HepG2 (cell line): ENCODE measurements at regions not wholly inside any gene's neighbourhood (a gene's known extent, or its start where the extent isn't known, plus 50 kb on each side); places are given as distances from the start of the nearest gene placed in this dataset.

Experiments used
- ATAC-seq: fragments of 200-7000 bp; cut with Tn5 transposase; 3 replicates; pipeline ENCODE4 v1.9.1; 2020; ENCODE audit warnings: mild to moderate bottlenecking, moderate library complexity
- BruUV-seq: library from RNA; stranded (reverse); fragments of 400-500 nt; replicated peaks from 2 replicates; lab custom pipeline; 2021; lab: Mats Ljungman, UMichigan
- CTCF ChIA-PET: fragments of 300-600 bp; formaldehyde crosslinking; extraction: SDS; loops from one replicate; lab custom pipeline; 2021; ENCODE audit warnings: low total read pairs, inconsistent platforms, low intra/inter-chr PET ratio; lab: Yijun Ruan, JAX
- POLR2A ChIA-PET: fragments of 350-600 bp; sonication (Branson Sonifier 250); formaldehyde crosslinking; loops from one replicate; lab custom pipeline; 2020; ENCODE audit warnings: antibody characterized with exemption, inconsistent platforms; lab: Yijun Ruan, JAX
- DNase-seq: peaks from one replicate; pipeline ENCODE4 v3.0.0-alpha.2; 2015; ENCODE audit warnings: low spot score
- FAIRE-seq: peaks from 3 replicates; lab custom pipeline; 2011; peaks lifted over from hg19 to GRCh38; lab: Jason Lieb, UNC
- H2AFZ ChIP-seq: one replicate; pipeline ENCODE4 v1.6.1; 2011; ENCODE audit warnings: low read length, inconsistent platforms
- H3K27ac ChIP-seq: fragments of 300-600 bp; 3 replicates; pipeline ENCODE4 v1.8.0; 2011; ENCODE audit warnings: mixed run types, mild to moderate bottlenecking, mixed read lengths, low read length, inconsistent platforms; ENCODE audit not compliant: insufficient read depth; ENCODE audit errors: extremely low read length
- H3K27me3 ChIP-seq, 2 experiments: fragments of 200-600 bp in 1 of 2; 2 replicates in 1 of 2; 3 replicates in 1 of 2; pipeline versions ENCODE4 v1.6.0 to v1.8.0; 2011; ENCODE audit warnings: low read length in 2 of 2, mild to moderate bottlenecking in 2 of 2, moderate library complexity in 2 of 2, inconsistent platforms in 1 of 2; ENCODE audit not compliant: insufficient read depth in 2 of 2, control insufficient read depth in 1 of 2
- H3K36me3 ChIP-seq, 2 experiments: fragments of 200-600 bp in 1 of 2; replicated peaks in 1 of 2; 2 replicates in 1 of 2; 3 replicates in 1 of 2; pipeline versions ENCODE4 v1.5.1 to v1.8.0; 2011; ENCODE audit warnings: low read length in 2 of 2, inconsistent platforms in 1 of 2; ENCODE audit not compliant: insufficient read depth in 2 of 2, control insufficient read depth in 1 of 2
- H3K4me1 ChIP-seq: 2 replicates; pipeline ENCODE4 v1.5.1; 2012; ENCODE audit warnings: low read length, inconsistent platforms; ENCODE audit not compliant: insufficient read depth
- H3K4me2 ChIP-seq: 2 replicates; pipeline ENCODE4 v1.6.0; 2011; ENCODE audit warnings: low read depth, low read length, inconsistent platforms
- H3K4me3 ChIP-seq, 3 experiments: fragments of 200-600 bp in 1 of 3; sonication (generic), shearing (Covaris generic) in 1 of 3; replicated peaks in 1 of 3; 2 replicates each; pipeline ENCODE4 v1.5.1; 2011 to 2016; ENCODE audit warnings: low read length in 3 of 3, inconsistent platforms in 2 of 3, low read depth in 2 of 3, mild to moderate bottlenecking in 2 of 3, control low read depth in 1 of 3, mixed read lengths in 1 of 3; ENCODE audit not compliant: insufficient read depth in 1 of 3
- H3K79me2 ChIP-seq: one replicate; pipeline ENCODE4 v1.6.1; 2011; ENCODE audit warnings: low read length, inconsistent platforms; ENCODE audit not compliant: insufficient read depth
- H3K9ac ChIP-seq: 2 replicates; pipeline ENCODE4 v1.6.0; 2011; ENCODE audit warnings: mild to moderate bottlenecking, low read depth, low read length, inconsistent platforms; ENCODE audit not compliant: insufficient read depth
- H3K9me3 ChIP-seq: 2 replicates; pipeline ENCODE4 v1.5.1; 2012; ENCODE audit warnings: mild to moderate bottlenecking, low read length
- H4K20me1 ChIP-seq: 2 replicates; pipeline ENCODE4 v1.6.0; 2011; ENCODE audit warnings: inconsistent platforms, mild to moderate bottlenecking, low read length, moderate library complexity; ENCODE audit not compliant: insufficient read depth
- AHR ChIP-seq: IDR thresholded peaks from 2 replicates; pipeline ENCODE4 v1.6.1; 2018; ENCODE audit warnings: missing genetic modification reagents, missing compliant biosample characterization
- ATF5 ChIP-seq: sonication (generic); formaldehyde crosslinking; IDR thresholded peaks from 2 replicates; pipeline ENCODE4 v1.4.0; 2020; ENCODE audit warnings: mild to moderate bottlenecking, low read depth, missing genetic modification reagents
- BORCS8-MEF2B ChIP-seq: sonication (generic); formaldehyde crosslinking; IDR thresholded peaks from 2 replicates; pipeline ENCODE4 v1.8.0; 2022; ENCODE audit warnings: mild to moderate bottlenecking, missing genetic modification reagents
- FIP1L1 ChIP-seq: fragments of 200-400 bp; formaldehyde crosslinking; IDR thresholded peaks from 2 replicates; pipeline ENCODE4 v1.6.1; 2018; ENCODE audit warnings: low read depth, mild to moderate bottlenecking, low read length, moderate library complexity, borderline replicate concordance; ENCODE audit not compliant: insufficient read depth
- HBP1 ChIP-seq: IDR thresholded peaks from 2 replicates; pipeline ENCODE4 v1.6.1; 2016; ENCODE audit warnings: low read depth, control low read depth
- NFYB ChIP-seq: sonication (generic); formaldehyde crosslinking; IDR thresholded peaks from 2 replicates; pipeline ENCODE4 v1.4.0; 2020; ENCODE audit warnings: missing genetic modification reagents
- NONO ChIP-seq, 2 experiments: fragments of 450-650 bp in 1 of 2; sonication (generic) in 1 of 2; formaldehyde crosslinking in 1 of 2; IDR thresholded peaks in 1 of 2; conservative IDR thresholded peaks in 1 of 2; 2 replicates each; pipeline versions ENCODE4 v1.6.1 to v1.8.0; 2017 to 2022; ENCODE audit warnings: mild to moderate bottlenecking in 1 of 2, missing genetic modification reagents in 1 of 2, moderate library complexity in 1 of 2
- NR3C1 ChIP-seq: sonication (generic); formaldehyde crosslinking; IDR thresholded peaks from 2 replicates; pipeline ENCODE4 v1.4.0; 2020; ENCODE audit warnings: missing genetic modification reagents
- RAD21 ChIP-seq: fragments of 450-650 bp; formaldehyde crosslinking; IDR thresholded peaks from 2 replicates; pipeline ENCODE4 v1.5.0; 2020; ENCODE audit warnings: mild to moderate bottlenecking
- RELA ChIP-seq: sonication (generic); formaldehyde crosslinking; IDR thresholded peaks from 2 replicates; pipeline ENCODE4 v1.4.0; 2020; ENCODE audit warnings: missing genetic modification reagents
- STAT6 ChIP-seq: sonication (generic); formaldehyde crosslinking; IDR thresholded peaks from 2 replicates; pipeline ENCODE4 v1.4.0; 2020; ENCODE audit warnings: missing genetic modification reagents, mild to moderate bottlenecking, borderline replicate concordance
- ZBTB8A ChIP-seq: sonication (generic); formaldehyde crosslinking; IDR thresholded peaks from 2 replicates; pipeline ENCODE4 v1.4.0; 2020; ENCODE audit warnings: mild to moderate bottlenecking, low read depth, missing genetic modification reagents, borderline replicate concordance
- ZNF207 ChIP-seq: fragments of 450-650 bp; IDR thresholded peaks from 2 replicates; pipeline ENCODE4 v1.6.1; 2016; ENCODE audit warnings: antibody characterized with exemption, borderline replicate concordance
- ZNF614 ChIP-seq: IDR thresholded peaks from 2 replicates; pipeline ENCODE4 v1.6.1; 2018; ENCODE audit warnings: missing biosample characterization, missing genetic modification reagents, inconsistent platforms, borderline replicate concordance
- ZNF703 ChIP-seq: sonication (generic); formaldehyde crosslinking; IDR thresholded peaks from 2 replicates; pipeline ENCODE4 v1.5.1; 2020; ENCODE audit warnings: missing genetic modification reagents, mild to moderate bottlenecking, moderate library complexity, borderline replicate concordance
- ZNF724P ChIP-seq: sonication (generic); formaldehyde crosslinking; IDR thresholded peaks from 2 replicates; pipeline ENCODE4 v1.8.0; 2022; ENCODE audit warnings: missing genetic modification reagents, borderline replicate concordance
- ZSCAN30 ChIP-seq: sonication (generic); formaldehyde crosslinking; IDR thresholded peaks from 2 replicates; pipeline ENCODE4 v1.5.0; 2020; ENCODE audit warnings: mild to moderate bottlenecking, missing genetic modification reagents
- ZXDC ChIP-seq: sonication (generic); formaldehyde crosslinking; IDR thresholded peaks from 2 replicates; pipeline ENCODE4 v1.5.0; 2020; ENCODE audit warnings: mild to moderate bottlenecking, missing genetic modification reagents
- WGBS: methylation state at CpG from one replicate; pipeline ENCODE4 v1.1.6; 2017; ENCODE audit warnings: low lambda C conversion rate; 5-methylcytosine and 5-hydroxymethylcytosine counted together
- in situ Hi-C: cut with HindIII; loops from 2 replicates; pipeline ENCODE4 v1.10.0; 2017; ENCODE audit warnings: low pct_unique_long_range_greater_than_20kb; ENCODE audit not compliant: extremely low pct_ligation_motif_present
- intact Hi-C: fragments of 100-400 bp; cut with micrococcal nuclease; formaldehyde crosslinking; loops from one replicate; pipeline ENCODE4 v1.10.0; 2022; ENCODE audit not compliant: unreplicated experiment

- Histone ChIP-seq H3K4me1 (no peaks in the 10 kb centered on the region), H3K27me3 (no peaks in the 10 kb centered on the region; a peak in 1 of 5 replicates), H3K4me3 (no peak overlapping the region), H3K79me2 (no peaks in the 10 kb centered on the region), H3K27ac (no peak overlapping the region), H3K9me3 (no peaks in the 10 kb centered on the region), H3K4me2 (no peak overlapping the region), H4K20me1 (no peaks in the 10 kb centered on the region), H3K36me3 (no peaks in the 10 kb centered on the region), H3K9ac (no peak overlapping the region), H2AFZ (no peak overlapping the region)
- ATAC-seq (no peak), DNase-seq (no peak), FAIRE-seq (no peak)
- POLR2A ChIA-PET = no interaction called here
- 0% methylated on average over 1 of the region's 1 CpG for WGBS
- no peak for TF ChIP-seq ZNF703 (CRISPR knock-in tag)
- no peak for TF ChIP-seq ZSCAN30
- no peak for TF ChIP-seq NONO (IDR thresholded peaks at IDR 0.05)
- no peak for TF ChIP-seq NONO (CRISPR knock-in tag; conservative IDR thresholded peaks at IDR 0.05)
- TF ChIP-seq RAD21 (CRISPR knock-in tag) = no peak
- no peak for TF ChIP-seq RELA (CRISPR knock-in tag)
- no peak for TF ChIP-seq ZNF207
- TF ChIP-seq ATF5 = no peak
- no peak for TF ChIP-seq STAT6 (CRISPR knock-in tag)
- TF ChIP-seq NR3C1 = no peak
- TF ChIP-seq ZBTB8A (CRISPR knock-in tag) = no peak
- TF ChIP-seq AHR (CRISPR knock-in tag) = no peak
- TF ChIP-seq ZNF614 = no peak
- no peak for TF ChIP-seq NFYB
- no peak for TF ChIP-seq HBP1 (CRISPR knock-in tag)
- TF ChIP-seq ZXDC (CRISPR knock-in tag) = no peak
- TF ChIP-seq ZNF724P (CRISPR knock-in tag) = no peak
- no peak for TF ChIP-seq BORCS8-MEF2B (CRISPR knock-in tag)
- TF ChIP-seq FIP1L1 = no peak
- CTCF ChIA-PET = no interaction called here
- in situ Hi-C loops = no loop called here
- no TSS peak for BruUV-seq
- intact Hi-C loops = loop anchor here (10.0 kb wide), 1 partner anchor 63 kb away; no protein-coding TSS in a partner anchor
These were observed 568.8 kb downstream of the LMO4 start for GRCh38 chr1:87897481-87897880.
